ENCODE measurements at regions not wholly inside any gene's neighbourhood (a gene's known extent, or its start where the extent isn't known, plus 50 kb on each side); places are given as distances from the start of the nearest gene placed in this dataset.

DNA sequence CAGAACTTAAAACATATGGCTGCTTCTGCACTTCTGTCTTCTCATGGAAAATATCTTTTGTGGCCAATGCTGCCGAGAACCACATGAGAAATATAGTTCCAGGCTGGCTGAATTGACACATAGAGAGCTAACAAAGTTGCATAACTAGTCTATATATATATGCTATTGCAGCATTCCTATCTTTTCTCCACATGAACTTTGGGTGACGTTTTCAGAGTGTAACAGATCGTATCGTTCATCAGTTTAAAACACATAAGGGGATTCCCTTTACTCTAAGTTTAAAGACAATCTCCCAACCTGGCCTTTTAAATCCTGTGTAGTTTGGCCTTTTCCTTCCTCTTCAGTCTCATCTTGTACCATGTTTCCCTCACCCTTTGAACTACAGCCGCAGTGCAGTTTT is 394.2 kb upstream of the CBLB start:
- TF ChIP-seq, protein P1, sequence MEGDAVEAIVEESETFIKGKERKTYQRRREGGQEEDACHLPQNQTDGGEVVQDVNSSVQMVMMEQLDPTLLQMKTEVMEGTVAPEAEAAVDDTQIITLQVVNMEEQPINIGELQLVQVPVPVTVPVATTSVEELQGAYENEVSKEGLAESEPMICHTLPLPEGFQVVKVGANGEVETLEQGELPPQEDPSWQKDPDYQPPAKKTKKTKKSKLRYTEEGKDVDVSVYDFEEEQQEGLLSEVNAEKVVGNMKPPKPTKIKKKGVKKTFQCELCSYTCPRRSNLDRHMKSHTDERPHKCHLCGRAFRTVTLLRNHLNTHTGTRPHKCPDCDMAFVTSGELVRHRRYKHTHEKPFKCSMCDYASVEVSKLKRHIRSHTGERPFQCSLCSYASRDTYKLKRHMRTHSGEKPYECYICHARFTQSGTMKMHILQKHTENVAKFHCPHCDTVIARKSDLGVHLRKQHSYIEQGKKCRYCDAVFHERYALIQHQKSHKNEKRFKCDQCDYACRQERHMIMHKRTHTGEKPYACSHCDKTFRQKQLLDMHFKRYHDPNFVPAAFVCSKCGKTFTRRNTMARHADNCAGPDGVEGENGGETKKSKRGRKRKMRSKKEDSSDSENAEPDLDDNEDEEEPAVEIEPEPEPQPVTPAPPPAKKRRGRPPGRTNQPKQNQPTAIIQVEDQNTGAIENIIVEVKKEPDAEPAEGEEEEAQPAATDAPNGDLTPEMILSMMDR (IDR thresholded peaks at IDR 0.05; ENCODE audit: insufficient read depth, low read length), result no peak
- TF ChIP-seq POLR2AphosphoS5 (IDR thresholded peaks at IDR 0.05; ENCODE audit: low read depth), result no peak
- TF ChIP-seq GABPA (IDR thresholded peaks at IDR 0.05; ENCODE audit: low read depth), result no peak
- TF ChIP-seq SPI1 (IDR thresholded peaks at IDR 0.05; ENCODE audit: borderline replicate concordance, low read depth), result no peak

Measured in HL-60 (cell line).